GM12874 (cell line): ENCODE measurements at regions not wholly inside any gene's neighbourhood (a gene's known extent, or its start where the extent isn't known, plus 50 kb on each side); places are given as distances from the start of the nearest gene placed in this dataset.

ENCODE experiments used
- TF ChIP-seq, protein P1 (sequence below): IDR thresholded peaks from 2 replicates; pipeline ENCODE4 v1.5.1; 2011; ENCODE audit warnings: low read depth, mild to moderate bottlenecking, control low read depth, low read length, moderate library complexity; ENCODE audit not compliant: insufficient read depth

DNA sequence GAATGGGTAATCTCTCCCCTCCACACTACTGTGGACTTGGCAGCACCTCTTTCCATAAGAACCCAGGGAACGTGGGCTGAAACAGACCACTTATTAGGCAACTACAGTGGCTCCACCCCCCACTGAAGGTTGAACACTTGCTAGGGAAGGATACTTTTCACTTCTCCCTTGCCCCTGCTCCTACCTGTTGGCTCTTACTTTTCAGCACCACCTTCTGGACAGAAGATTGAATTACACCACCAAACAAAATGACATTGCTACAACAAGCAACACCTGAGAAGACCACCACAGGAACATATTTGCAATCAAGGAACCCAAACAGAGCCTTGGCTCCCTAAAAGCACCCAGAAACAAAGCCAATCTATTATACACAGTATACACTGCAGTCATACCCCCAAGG, 132.1 kb upstream of the CXCL13 start:
- TF ChIP-seq, protein P1, sequence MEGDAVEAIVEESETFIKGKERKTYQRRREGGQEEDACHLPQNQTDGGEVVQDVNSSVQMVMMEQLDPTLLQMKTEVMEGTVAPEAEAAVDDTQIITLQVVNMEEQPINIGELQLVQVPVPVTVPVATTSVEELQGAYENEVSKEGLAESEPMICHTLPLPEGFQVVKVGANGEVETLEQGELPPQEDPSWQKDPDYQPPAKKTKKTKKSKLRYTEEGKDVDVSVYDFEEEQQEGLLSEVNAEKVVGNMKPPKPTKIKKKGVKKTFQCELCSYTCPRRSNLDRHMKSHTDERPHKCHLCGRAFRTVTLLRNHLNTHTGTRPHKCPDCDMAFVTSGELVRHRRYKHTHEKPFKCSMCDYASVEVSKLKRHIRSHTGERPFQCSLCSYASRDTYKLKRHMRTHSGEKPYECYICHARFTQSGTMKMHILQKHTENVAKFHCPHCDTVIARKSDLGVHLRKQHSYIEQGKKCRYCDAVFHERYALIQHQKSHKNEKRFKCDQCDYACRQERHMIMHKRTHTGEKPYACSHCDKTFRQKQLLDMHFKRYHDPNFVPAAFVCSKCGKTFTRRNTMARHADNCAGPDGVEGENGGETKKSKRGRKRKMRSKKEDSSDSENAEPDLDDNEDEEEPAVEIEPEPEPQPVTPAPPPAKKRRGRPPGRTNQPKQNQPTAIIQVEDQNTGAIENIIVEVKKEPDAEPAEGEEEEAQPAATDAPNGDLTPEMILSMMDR: peak; percentile 41

DNA sequence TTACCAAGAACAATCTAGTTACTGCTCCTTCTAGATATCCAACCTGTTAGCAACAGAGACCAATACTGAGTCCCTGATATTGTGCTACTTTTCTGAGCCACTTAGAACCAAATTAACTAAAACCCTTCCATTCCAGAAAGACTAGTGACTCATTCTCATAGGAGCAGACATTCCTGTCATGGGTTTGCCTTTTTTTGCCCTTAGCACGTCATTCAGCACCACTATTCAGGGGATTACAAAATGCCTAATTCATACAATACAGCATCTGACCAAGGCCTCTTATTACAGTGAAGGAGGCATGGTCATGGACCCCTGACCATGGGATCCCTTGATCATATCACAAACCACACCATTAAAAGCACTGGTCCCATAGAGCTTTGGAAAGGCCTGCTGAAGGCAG, 123.8 kb upstream of the CXCL13 start:
- TF ChIP-seq, protein P1: no peak

DNA sequence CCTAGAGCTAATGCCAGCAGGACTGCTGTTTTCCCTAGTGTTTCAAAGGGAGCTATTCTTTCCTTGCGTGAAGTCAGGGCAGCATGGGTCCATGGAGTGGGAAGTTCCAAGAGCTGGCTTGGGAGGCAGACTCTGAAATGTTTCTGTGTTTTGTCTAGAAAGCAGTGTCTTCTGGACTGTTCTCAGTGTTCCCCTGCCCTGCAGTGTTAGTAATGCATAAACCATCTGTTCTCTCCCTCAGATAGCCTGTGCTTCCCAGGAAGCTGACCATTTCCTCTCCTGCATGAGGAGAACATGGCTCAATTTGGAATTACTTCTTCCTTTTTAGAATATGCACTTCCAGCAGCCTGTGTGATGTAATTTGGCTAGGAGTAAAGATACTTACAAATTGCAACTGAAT, 116.7 kb upstream of the CXCL13 start:
- TF ChIP-seq, protein P1: no peak

DNA sequence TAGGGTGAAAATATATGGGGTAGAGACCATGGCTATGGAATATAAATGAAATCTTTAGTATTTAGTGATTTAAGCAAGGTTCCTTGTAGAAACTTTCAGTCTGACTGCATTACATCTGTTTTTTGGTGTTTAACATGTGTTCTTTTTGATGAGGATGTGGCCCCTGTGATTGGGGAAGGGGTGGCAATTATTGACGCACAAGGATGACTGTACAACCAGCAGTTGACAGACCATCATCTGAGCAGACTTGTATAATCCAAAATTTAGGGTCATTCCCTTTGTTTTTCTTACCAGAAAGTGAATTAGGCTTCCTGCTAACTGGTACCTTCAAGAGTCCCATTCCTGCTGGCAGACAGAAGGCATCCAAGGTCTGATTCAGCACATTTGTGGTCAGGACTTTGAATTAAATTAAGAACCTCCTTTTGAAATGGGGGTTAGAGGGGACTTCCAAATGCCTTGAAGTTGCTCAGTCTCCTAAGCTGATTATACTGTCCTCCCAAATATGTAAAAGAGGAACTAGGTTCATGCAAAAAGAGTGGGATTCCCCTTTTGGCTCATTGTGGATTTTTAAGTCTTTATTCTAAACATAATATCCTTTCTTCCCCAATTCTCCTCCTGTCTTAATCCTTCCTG, 112.4 kb upstream of the CXCL13 start:
- TF ChIP-seq, protein P1: no peak

GRCh38 chr4:77493829-77494551, 111.6 kb upstream of the CXCL13 start:
- TF ChIP-seq, protein P1: no peak

DNA sequence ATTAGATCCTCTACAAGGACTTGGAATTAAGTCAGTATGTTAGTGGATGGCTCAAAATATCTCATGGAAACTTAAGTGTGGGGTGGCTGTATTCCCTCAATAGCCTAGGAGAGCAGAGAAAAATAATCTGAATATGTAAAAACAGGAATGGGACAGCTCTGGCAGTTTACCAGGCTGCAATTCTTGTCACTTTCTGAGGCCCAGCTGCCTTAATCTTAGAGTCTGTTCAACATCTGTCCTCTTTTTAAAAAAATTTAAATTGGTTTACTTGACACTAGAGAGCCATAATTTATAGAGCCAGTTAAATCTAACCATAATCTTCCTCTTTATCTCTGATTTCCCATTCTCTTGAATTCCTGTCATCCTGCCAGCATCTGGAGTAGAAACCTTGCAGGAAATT, 109.2 kb upstream of the CXCL13 start:
- TF ChIP-seq, protein P1: no peak

DNA sequence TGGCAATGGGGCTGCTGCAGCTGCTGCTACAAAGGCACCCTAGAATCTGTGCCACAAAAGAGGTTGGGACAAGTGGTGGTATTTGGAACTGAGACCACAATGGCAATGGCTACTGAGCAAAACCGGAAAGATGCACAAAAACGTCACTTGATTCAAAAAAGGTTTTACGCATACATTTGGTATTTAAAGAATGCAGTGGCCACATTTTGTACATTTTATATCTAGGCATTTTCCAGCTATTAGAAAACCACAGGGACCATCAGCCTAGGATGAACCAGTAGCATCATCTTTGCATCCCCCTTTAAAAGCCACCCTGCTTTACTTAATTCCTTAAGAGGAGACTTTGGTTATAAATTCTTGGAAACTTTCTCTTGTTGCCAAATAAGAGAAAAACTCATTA, 104.8 kb upstream of the CXCL13 start:
- TF ChIP-seq, protein P1: no peak
